Loucy (cell line): ENCODE measurements at regions not wholly inside any gene's neighbourhood (a gene's known extent, or its start where the extent isn't known, plus 50 kb on each side); places are given as distances from the start of the nearest gene placed in this dataset.

Experiments used
- CTCF ChIP-seq: fragments of 200-600 bp; sonication (generic); conservative IDR thresholded peaks from 2 replicates; pipeline ENCODE4 v1.5.1; 2014; ENCODE audit warnings: mild to moderate bottlenecking, antibody characterized with exemption, low read length
- EZH2phosphoT487 ChIP-seq: fragments of 200-600 bp; IDR thresholded peaks from 2 replicates; pipeline ENCODE4 v1.6.1; 2018; ENCODE audit warnings: antibody characterized with exemption, mild to moderate bottlenecking, moderate library complexity, borderline replicate concordance

- TF ChIP-seq CTCF (no peak), EZH2phosphoT487 (no peak)
Measured at GRCh38 chr5:63483338-63483737, 478.9 kb downstream of the HTR1A start.
